HG03064 (cell line): ENCODE measurements at regions not wholly inside any gene's neighbourhood (a gene's known extent, or its start where the extent isn't known, plus 50 kb on each side); places are given as distances from the start of the nearest gene placed in this dataset.

Source experiments
- ATAC-seq: cut with Tn5 transposase; IDR thresholded peaks from one replicate; pipeline ENCODE4 v1.9.1; 2021; ENCODE audit warnings: low read depth; ENCODE audit not compliant: unreplicated experiment

- no peak for ATAC-seq
These were observed 96.7 kb upstream of the FER start for GRCh38 chr5:108650997-108651396.

DNA sequence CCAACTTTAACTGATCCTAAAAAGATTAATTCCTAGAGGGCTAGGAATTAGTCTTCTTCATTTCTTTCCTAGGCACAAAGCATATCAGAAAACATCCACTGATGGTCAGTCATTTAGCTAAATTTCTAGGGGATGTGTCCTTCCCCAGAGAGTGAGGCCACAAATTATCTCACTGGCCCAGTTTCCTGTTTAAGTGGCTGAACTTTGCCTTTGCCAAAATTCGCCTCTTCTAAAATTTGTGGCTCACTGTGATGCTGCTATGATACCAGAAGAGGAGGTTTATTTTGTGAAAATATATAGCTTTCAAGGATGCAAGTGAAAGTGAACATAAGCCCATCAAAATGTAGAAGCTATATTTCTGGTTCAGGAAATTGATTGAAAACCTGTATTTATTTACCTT is 98.1 kb upstream of the FER start:
- no peak for ATAC-seq

- no peak for ATAC-seq
These were observed 98.6 kb upstream of the FER start for GRCh38 chr5:108649106-108649505.

GRCh38 chr5:108642170-108642906 is 105.4 kb upstream of the FER start:
- peak; percentile 100 for ATAC-seq

GRCh38 chr5:108641596-108641995 is 106.1 kb upstream of the FER start:
- ATAC-seq: no peak

DNA sequence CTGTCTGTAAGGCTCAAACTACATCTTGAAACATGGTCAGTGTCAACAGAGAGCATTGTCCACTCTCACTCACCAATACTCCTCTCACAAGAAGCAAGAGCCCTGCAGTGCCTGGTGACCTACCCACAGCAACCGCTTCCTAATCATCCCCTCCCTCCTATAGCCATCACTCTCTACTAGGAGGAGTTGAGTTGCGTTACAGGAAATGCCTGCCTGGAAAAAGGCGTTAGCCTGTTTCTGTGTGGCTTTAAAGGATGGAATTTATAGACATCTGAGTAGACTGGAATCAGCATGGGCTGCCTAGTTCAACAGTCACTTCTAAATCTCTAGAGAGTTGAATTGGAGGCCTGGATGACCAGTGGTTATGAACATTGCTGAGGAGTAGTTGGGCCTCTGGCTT is 108.3 kb upstream of the FER start:
- no peak for ATAC-seq

DNA sequence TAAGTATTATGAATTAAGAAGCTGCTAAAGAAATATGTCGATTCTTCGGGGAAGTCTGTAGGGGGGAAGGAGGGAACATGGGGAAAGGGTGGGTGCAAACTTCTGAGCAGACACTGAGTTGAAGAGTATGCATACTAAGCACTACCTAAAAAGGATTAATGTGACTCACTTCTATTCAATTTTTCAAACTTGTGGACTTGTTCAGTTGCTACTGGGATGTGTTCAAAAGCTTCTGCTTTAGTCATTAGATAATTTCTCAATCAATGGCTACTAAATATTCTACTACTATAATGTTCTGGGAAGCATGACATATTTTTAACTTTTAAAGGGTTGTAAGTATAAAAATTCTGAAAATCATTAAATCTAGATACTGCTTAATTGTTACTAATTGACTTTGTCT is 109.7 kb upstream of the FER start:
- no peak for ATAC-seq

GRCh38 chr5:108637134-108637533 is 110.6 kb upstream of the FER start:
- no peak for ATAC-seq

DNA sequence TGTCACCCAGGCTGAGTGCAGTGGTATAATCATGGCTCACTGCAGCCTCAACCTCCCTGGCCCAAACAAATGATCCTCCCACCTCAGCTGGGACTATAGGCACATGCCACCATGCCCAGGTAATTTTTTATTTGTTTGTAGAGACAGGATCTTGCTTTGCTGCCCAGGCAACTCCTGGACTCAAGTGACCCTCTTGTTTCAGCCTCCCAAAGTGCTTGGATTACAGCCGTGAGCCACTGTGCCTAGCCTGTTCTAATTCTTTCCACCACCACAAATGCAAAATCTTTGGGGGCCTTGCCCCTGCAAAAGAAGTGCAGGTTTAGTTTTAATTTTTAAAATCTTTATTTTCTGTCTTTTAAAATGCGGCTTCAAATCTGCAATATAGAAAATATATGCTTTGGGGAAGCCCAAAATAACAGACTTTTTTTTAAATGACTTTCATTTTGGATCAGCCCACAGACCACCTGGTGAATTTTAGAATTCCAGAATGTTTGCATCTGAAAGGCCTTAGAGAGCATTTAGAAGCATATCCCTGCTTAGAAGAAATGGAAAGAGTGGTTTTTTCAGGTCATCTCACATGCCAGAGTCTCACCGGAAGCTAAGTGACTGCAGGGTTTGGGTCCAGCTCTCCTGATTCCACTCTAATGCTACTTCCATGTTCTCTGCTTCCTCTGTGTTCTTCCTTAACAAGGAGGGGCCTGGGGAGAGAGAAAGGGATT is 111.4 kb upstream of the FER start:
- no peak for ATAC-seq

- no peak for ATAC-seq
These were observed 112.9 kb upstream of the FER start for GRCh38 chr5:108634617-108635288.

GRCh38 chr5:108634010-108634616 is 113.6 kb upstream of the FER start:
- no peak for ATAC-seq

GRCh38 chr5:108629779-108630528 is 117.7 kb upstream of the FER start:
- no peak for ATAC-seq

DNA sequence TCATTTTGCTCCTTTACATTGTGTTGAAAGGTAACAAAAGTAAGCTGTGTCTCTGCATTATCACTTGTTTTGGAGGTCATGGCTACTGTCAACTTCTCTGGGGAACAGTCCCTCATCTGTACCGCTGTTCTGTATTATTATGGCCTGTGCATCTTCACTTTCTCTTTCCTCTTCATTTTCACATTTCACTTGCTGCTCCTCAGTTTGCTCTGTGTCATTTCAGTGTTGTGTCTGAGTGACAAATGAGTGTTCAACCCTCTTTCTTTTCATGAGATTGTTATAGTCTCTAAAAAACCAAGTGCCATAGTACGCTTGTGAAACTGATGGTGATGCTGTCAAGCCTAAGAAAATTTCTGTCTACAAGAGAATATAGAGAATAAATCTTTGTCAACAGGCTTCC is 122.0 kb upstream of the FER start:
- no peak for ATAC-seq

DNA sequence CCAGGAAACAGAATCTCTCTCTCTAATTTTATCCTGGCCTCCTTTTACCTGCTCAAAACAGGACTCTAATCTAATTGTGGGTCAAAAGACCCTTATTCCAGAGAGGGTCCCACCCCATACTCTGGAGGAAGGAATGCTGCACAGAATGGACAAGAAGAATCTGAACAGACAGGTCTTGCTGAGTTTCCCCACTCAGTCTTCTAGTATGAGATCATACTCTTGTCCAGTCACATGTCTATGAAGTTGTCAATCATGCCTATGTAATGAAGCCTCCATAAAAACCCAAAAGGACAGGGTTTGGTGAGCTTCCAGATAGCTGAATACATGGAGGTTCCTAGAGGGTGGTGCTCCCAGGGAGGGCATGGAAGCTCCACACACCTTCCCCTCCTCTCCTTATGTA is 123.9 kb upstream of the FER start:
- no peak for ATAC-seq

DNA sequence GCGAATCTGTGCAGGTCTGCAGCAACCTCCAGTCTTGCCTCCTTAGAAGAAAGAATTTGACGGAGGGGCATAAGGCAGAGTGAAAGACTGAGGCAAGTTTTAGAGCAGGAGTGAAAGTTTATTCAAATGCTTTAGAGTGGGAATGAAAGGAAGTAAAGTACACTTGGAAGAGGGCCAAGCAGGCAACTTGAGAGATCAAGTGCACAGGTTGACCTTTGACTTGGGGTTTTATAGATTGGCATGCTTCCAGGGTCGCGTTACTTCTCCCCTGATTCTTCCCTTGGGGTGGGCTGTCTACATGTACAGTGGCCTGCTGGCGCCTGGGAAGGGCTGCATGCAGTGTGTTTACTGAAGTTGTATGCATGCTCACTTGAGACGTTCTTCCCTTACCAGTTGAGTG is 127.2 kb upstream of the FER start:
- ATAC-seq: no peak

DNA sequence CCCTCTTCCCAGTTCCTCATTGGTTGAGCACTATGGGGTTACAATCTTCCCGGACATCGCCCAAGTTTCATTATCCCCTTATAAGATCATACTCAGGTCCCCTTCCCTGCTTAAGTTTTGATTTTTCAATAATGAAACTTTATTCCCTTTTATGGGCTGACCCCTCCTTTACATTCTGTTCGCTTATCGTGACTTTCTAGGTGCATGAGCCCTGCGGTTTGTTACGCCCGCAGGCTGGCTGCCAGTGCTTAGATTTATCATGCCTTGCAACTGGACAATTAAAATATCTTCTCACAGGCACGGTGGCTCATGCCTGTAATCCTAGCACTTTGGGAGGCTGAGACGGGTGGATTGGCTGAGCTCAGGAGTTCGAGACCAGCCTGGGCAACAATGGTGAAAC is 127.9 kb upstream of the FER start:
- ATAC-seq: no peak

DNA sequence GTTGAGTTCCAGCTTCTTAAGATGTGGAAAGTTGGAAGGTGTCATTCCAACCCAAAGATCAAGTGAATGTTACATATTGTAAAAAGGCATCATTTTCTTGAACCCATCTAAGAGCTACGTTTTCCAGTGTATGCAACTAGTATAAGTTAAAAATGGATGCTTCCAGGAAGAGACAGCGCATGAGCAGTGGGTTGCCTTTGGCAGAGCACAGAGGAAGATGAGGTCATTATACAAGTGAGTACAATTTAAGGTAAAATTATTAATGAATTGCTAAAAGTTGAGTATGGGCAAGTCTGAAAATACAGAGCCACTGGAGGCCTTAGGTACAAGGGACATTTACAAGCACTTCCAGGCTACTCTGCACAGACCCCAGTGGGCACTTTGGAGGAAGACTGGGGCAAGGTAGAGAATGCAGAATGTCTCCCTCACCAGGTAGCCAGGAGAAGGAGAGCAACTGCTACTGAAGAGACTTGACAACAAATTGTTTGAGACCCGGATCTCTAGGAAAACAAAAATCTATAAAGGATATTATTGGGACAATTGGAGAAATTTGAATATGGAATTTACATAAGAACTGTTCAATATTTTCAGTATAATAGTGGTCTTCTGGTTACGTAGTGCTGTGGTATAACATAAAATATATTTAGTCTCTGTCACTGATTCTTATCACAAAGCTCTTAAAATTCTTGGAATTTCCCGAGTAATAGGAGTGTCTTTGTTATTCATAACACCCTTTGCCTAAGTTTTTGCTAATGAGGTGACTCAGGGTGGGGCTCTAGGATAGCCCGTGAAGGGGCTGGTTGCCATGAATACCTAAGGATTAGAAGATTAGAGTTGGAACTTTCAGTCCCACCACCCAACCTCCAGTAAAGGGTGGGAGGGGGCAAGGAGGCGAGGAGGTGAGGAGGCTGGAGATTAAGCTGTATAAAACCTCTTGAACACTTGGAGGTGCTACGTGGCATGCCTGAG is 129.9 kb upstream of the FER start:
- ATAC-seq: no peak

DNA sequence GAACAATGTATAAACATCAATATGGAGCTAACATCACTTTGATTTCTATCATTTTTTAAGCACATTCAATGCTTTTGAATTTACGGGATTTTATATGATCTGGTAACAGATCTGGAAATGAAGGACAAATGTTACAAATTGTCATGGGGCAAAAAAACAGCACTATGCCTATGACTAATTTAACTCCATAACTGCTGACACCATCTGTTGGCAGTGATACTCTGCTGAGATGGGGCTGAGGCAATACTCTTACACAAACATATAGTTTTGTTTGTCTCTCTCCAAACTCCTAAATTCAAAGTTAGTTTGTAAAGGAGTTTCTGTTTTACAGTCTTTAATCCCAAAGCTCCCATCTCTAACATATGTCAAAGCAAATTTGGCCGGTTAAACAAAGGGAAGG is 132.5 kb upstream of the FER start:
- ATAC-seq: no peak

- ATAC-seq: no peak
These were observed 140.3 kb upstream of the FER start for GRCh38 chr5:108607421-108607820.

GRCh38 chr5:108606185-108606584 is 141.5 kb upstream of the FER start:
- ATAC-seq: no peak
